ENCODE measurements at regions not wholly inside any gene's neighbourhood (a gene's known extent, or its start where the extent isn't known, plus 50 kb on each side); places are given as distances from the start of the nearest gene placed in this dataset.

DNA sequence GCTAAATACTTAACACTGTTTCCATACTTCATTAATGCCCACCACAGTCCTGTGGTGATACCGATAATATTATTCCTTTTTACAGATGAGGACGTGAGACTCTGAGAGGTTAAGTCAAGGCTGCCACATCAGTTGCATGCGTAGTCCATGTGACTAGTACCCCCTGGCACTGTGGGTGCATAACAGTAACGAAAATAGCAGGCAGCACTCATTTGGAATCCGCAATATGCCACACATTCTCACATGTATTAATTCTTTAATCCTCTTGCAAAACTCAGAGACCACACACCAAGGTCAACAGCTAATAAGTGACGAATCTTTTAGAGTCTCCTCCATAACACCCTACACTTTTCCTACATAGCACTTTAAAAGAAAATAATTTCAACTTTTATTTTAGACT, 99.5 kb upstream of the HABP2 start:
- Histone ChIP-seq H3K27ac (no peak overlapping the region), H3K4me1 (peaks cover 0 to 4% of the 10 kb centered on the region in 2 donors), H3K4me3 (no peak overlapping the region), H3K27me3 (no peaks in the 10 kb centered on the region), H3K36me3 (no peaks in the 10 kb centered on the region), H3K9me3 (no peaks in the 10 kb centered on the region)
- TF ChIP-seq POLR2A (IDR thresholded peaks at IDR 0.05) = no peak
- TF ChIP-seq, protein P1, sequence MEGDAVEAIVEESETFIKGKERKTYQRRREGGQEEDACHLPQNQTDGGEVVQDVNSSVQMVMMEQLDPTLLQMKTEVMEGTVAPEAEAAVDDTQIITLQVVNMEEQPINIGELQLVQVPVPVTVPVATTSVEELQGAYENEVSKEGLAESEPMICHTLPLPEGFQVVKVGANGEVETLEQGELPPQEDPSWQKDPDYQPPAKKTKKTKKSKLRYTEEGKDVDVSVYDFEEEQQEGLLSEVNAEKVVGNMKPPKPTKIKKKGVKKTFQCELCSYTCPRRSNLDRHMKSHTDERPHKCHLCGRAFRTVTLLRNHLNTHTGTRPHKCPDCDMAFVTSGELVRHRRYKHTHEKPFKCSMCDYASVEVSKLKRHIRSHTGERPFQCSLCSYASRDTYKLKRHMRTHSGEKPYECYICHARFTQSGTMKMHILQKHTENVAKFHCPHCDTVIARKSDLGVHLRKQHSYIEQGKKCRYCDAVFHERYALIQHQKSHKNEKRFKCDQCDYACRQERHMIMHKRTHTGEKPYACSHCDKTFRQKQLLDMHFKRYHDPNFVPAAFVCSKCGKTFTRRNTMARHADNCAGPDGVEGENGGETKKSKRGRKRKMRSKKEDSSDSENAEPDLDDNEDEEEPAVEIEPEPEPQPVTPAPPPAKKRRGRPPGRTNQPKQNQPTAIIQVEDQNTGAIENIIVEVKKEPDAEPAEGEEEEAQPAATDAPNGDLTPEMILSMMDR (IDR thresholded peaks at IDR 0.05) = no peak
- DNase-seq (ENCODE audit: low spot score in 2 of 2) = no peak
- intact Hi-C loops (cut with DNase I; ENCODE audit: low total_unique reads) = no loop called here

DNA sequence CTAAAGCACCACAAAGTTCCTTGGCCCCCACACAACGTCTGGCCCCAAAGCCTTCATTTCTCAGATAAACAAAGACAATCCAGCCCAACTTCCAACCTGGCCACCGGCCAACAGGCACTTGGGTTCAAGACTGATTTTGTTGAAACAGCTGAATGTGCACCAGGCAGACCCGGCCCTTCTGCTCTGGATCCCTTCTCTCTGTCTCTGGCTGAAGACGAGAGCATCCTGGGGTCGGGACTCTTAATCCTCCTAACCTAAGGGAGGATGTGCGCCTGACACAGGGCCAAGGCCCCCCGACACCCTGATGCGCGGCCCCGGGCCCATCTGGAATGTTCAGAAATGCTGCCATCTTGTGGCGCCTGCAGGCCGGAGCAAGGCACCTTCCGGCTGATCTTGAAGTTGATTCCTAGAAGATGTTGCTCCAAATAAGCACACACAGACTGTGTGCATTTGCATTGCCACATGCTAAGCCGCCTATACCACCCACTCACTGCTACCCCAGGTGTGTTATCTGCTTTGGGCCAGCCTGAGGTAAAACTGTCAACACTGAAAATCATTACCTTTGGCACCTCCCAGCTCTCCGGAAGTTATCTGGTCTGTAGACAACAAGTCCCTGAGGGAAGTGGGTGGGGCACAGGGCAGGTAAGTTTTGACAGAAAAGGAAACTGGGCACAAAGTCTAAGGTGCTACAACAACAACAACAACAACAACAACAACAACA, 98.4 kb upstream of the HABP2 start:
- TF ChIP-seq, protein P1 (IDR thresholded peaks at IDR 0.05) = peak; percentile 11 to 57 (median 44)
- TF ChIP-seq POLR2A (IDR thresholded peaks at IDR 0.05) = no peak
- Histone ChIP-seq H3K4me1 (peaks cover 0 to 4% of the 10 kb centered on the region in 2 donors), H3K9me3 (no peaks in the 10 kb centered on the region), H3K27me3 (no peaks in the 10 kb centered on the region), H3K27ac (no peak overlapping the region), H3K4me3 (peak overlapping the region in 2 of 3 donors; percentile 13 to 51), H3K36me3 (no peaks in the 10 kb centered on the region)
- intact Hi-C loops (cut with DNase I; ENCODE audit: low total_unique reads) = no loop called here
- DNase-seq (ENCODE audit: low spot score in 2 of 2) = no peak

GRCh38 chr10:113455947-113456346, 96.9 kb upstream of the HABP2 start:
- Histone ChIP-seq H3K4me1 (peaks cover 0 to 4% of the 10 kb centered on the region in 2 donors), H3K9me3 (no peaks in the 10 kb centered on the region), H3K27me3 (no peaks in the 10 kb centered on the region), H3K36me3 (no peaks in the 10 kb centered on the region), H3K27ac (no peak overlapping the region), H3K4me3 (no peak overlapping the region)
- intact Hi-C loops (cut with DNase I; ENCODE audit: low total_unique reads) = no loop called here
- DNase-seq (ENCODE audit: low spot score in 2 of 2) = no peak
- TF ChIP-seq POLR2AphosphoS5 (IDR thresholded peaks at IDR 0.05) (no peak), POLR2A (IDR thresholded peaks at IDR 0.05) (no peak)
- TF ChIP-seq, protein P1 (IDR thresholded peaks at IDR 0.05) = no peak

GRCh38 chr10:113456741-113457140, 96.1 kb upstream of the HABP2 start:
- intact Hi-C loops (cut with DNase I; ENCODE audit: low total_unique reads) = no loop called here

GRCh38 chr10:113457408-113457807, 95.4 kb upstream of the HABP2 start:
- intact Hi-C loops (cut with DNase I; ENCODE audit: low total_unique reads) = no loop called here
- H3K4me3 ChIP-seq = no peak overlapping the region
- no peaks in the 10 kb centered on the region for H3K27me3 ChIP-seq
- peaks cover 0 to 4% of the 10 kb centered on the region in 2 donors for H3K4me1 ChIP-seq
- H3K36me3 ChIP-seq = no peaks in the 10 kb centered on the region
- H3K9me3 ChIP-seq = no peaks in the 10 kb centered on the region
- no peak overlapping the region for H3K27ac ChIP-seq
- DNase-seq (ENCODE audit: low spot score in 2 of 2) = no peak
- TF ChIP-seq POLR2A (IDR thresholded peaks at IDR 0.05) (no peak), POLR2AphosphoS5 (IDR thresholded peaks at IDR 0.05) (no peak)
- TF ChIP-seq, protein P1 (IDR thresholded peaks at IDR 0.05) = no peak

More at GRCh38 chr10:113456741-113457140, 96.1 kb upstream of the HABP2 start:
- no peaks in the 10 kb centered on the region for H3K27me3 ChIP-seq
- TF ChIP-seq POLR2A (IDR thresholded peaks at IDR 0.05) (no peak), POLR2AphosphoS5 (IDR thresholded peaks at IDR 0.05) (no peak)
- TF ChIP-seq, protein P1 (IDR thresholded peaks at IDR 0.05) = no peak
- H3K36me3 ChIP-seq = no peaks in the 10 kb centered on the region
- peaks cover 0 to 4% of the 10 kb centered on the region in 2 donors for H3K4me1 ChIP-seq
- no peak overlapping the region for H3K4me3 ChIP-seq
- no peaks in the 10 kb centered on the region for H3K9me3 ChIP-seq
- H3K27ac ChIP-seq = no peak overlapping the region
- DNase-seq (ENCODE audit: low spot score in 2 of 2) = no peak
